WI38 (cell line): ENCODE measurements at regions not wholly inside any gene's neighbourhood (a gene's known extent, or its start where the extent isn't known, plus 50 kb on each side); places are given as distances from the start of the nearest gene placed in this dataset.
A peak's percentile ranks its signal among the peaks of the same experiment; 100 is the strongest.
"Not testable (repeated sequence)": the region's sequence is repeated elsewhere in the genome, so short reads cannot be mapped to it uniquely, and the experiment has no call there.

Experiments used
- H3K4me3 ChIP-seq: 2 replicates; pipeline ENCODE4 v1.5.1; 2011; ENCODE audit warnings: low read depth, mild to moderate bottlenecking, control low read depth, low read length
- TF ChIP-seq, protein P1 (sequence below): IDR thresholded peaks from 2 replicates; pipeline ENCODE4 v1.5.1; 2012; ENCODE audit warnings: low read depth, mild to moderate bottlenecking, control low read depth, low read length

DNA sequence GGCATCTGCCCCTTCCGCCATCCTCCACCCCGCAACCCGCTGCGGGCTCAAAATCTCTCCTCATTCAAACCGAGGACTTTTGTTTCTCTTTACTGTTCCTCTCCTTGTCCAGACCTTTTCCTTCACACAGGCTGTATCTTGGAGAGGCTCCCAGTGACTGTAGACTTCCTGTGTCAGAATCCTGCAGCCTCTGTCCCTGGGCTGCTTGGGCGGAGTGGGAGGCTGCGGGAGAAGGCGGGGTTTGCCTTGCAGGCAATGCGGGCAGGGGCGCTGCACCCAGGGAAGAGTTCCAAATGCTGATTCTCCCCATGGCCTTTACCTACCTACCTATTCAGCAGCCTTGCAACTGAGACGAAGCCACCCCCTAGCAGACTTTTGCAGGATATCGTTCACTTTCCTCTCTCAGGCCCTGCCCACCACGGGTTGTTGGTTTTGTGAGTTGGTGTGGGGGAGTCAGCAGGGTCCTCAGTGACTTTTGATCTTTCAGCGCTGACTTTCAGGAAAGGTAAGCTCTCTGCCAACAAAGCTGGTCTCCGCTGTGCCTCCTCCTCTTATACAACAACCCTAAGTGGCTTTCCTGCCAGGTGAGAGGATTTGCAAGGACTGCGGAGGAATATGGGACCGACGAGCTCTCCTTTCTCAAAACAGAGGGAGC lies 79.0 kb upstream of the KCNA1 start:
- TF ChIP-seq, protein P1, sequence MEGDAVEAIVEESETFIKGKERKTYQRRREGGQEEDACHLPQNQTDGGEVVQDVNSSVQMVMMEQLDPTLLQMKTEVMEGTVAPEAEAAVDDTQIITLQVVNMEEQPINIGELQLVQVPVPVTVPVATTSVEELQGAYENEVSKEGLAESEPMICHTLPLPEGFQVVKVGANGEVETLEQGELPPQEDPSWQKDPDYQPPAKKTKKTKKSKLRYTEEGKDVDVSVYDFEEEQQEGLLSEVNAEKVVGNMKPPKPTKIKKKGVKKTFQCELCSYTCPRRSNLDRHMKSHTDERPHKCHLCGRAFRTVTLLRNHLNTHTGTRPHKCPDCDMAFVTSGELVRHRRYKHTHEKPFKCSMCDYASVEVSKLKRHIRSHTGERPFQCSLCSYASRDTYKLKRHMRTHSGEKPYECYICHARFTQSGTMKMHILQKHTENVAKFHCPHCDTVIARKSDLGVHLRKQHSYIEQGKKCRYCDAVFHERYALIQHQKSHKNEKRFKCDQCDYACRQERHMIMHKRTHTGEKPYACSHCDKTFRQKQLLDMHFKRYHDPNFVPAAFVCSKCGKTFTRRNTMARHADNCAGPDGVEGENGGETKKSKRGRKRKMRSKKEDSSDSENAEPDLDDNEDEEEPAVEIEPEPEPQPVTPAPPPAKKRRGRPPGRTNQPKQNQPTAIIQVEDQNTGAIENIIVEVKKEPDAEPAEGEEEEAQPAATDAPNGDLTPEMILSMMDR = no peak
- H3K4me3 ChIP-seq = no peak overlapping the region

DNA sequence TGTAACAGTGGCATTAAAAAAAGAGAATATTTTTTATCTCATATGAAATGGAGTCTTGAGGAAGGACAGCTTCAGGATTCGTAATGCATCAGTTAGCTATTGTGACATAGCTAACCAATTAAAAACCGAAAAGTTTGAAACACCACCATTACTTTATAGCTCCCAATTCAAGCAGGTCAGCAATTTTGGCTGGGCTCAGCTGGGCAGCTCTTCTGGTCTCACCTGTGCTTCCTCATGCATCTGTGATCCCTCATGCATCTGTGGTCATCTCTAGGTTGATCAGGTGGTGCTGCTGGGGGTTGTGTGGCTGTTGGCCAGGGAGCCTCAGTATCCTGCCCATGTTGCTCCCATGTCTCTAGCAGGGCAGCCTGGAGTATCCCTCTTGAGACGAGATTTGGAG lies 76.7 kb upstream of the KCNA1 start:
- TF ChIP-seq, protein P1 = no peak

DNA sequence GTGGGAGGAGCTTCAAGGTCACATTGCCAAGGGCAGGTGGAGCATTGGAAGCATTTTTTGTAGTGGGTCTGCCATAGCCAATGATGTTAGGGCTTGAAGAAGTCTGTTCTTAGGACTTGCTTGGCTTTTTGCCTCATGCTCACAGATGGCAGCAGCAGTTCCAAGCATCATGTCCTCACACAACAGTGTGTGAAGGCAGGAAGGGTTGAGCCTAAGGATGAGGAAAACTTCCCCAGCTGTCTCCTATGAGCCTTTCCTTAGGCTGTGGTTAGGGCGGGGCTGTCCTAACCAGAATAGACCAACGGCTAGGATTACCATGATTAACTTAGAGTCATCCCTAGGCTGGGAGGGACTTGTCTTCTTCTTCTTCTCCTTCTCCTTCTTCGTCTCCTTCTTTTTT lies 76.2 kb upstream of the KCNA1 start:
- H3K4me3 ChIP-seq = no peak overlapping the region
- TF ChIP-seq, protein P1 = no peak

More for the DNA sequence above, 76.7 kb upstream of the KCNA1 start:
- no peak overlapping the region for H3K4me3 ChIP-seq

DNA sequence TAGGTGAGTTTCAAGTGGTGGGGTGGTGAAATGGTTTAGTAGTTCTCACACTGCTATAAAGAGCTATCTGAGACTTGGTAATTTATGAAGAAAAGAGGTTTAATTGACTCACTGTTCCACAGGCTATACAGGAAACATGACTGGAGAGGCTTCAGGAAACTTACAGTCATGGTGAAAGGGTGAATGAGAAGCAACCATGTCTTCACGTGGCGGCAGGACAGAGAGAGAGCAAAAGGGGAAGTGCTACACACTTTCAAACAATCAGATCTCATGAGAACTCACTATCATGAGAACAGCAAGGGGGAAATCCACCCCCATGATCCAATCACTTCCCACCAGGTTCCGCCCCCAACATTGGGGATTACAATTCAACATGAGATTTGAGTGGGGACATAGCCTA lies 67.3 kb upstream of the KCNA1 start:
- H3K4me3 ChIP-seq = not testable (repeated sequence)

DNA sequence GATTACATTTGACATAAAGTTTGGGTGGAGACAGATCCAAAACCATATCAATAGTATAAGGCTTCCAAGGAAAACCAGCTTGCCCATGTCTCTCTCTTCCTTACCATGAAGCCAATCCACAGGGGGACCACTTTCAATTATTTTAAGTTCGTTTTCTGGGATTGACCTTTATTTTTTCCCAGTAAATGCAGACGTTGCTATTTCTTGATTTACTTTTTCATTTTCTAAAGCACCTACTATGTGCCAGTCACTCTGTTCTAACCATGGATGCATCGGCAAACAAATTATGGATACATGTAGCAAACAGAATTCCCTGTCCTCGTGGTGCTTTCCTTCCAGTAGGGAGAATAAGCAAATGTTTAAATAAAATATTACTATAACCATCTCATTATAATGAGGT lies 65.8 kb upstream of the KCNA1 start:
- no peak overlapping the region for H3K4me3 ChIP-seq
- TF ChIP-seq, protein P1 = no peak

DNA sequence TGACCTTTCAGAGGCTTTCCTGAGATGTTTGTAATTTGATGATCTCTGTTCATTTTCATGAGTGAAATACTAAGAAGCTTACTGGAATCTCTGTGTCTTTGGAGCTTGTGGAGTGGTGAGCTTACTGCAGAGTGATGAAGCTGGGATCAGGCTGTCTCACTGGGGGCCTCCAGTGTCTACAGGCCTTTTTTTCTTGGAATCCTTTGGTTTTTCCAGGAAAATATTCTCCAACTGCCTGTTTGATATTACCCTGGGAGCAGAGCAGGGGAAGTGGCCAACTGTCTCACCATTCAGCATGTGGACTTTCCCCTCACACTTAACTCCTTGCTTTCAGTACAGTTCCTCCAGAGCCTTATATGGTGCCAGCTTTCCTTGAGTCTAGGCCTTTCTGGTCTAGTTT lies 62.0 kb upstream of the KCNA1 start:
- TF ChIP-seq, protein P1 = no peak

DNA sequence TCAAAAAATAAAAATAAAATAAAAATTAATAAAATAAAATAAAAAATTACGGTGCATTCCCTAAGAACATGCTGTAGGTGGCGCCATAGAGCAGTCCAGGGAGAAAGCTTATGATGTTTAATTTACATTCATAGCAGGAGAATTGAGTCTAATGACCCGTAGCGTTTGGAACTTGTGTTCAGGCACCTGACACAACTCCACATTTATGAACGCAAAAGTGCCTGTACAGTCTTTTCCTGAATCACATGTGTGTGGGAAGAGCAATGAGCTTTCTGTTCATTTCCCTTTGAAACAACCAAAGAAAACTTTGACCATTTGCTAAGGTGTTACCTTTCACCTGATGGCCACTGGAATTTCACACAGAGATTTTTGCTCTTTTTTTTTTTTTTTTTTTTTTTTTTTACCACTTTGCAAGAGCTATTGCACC lies 60.6 kb upstream of the KCNA1 start:
- H3K4me3 ChIP-seq = no peak overlapping the region
- TF ChIP-seq, protein P1 = peak; percentile 76

More for the DNA sequence above, 62.0 kb upstream of the KCNA1 start:
- no peak overlapping the region for H3K4me3 ChIP-seq

DNA sequence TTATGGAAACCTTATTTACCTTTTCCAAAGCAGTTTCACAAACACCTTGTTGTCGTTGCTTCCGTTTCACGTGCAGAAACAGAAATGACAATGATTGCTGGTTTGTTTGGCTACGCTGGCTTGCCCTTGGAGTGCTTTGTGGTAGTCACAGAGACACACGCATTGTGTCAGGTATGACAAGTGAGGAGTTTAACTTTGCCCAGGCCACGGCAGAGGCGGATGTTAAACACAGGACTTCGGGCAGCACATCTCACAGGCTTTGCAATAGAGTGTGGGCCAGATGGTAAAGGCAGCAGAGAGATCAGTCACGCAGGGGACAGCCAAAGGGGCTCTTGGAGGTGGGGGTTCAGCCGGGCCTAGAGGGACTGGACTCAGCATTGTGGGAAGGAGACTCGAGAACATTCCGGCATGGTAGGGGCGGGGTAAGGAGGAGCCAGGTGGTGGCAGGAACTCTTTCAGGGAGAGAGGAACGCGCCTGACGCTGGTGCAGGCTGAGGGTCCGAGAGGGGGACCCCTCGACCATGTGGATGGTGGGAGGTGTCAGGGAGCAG lies 59.8 kb upstream of the KCNA1 start:
- H3K4me3 ChIP-seq = no peak overlapping the region
- TF ChIP-seq, protein P1 = no peak
